Endodermal cell (in vitro differentiated cells): ENCODE measurements at regions not wholly inside any gene's neighbourhood (a gene's known extent, or its start where the extent isn't known, plus 50 kb on each side); places are given as distances from the start of the nearest gene placed in this dataset.

Experiments
- DNase-seq: peaks from one replicate; pipeline ENCODE4 v3.0.0-alpha.2; 2017
- H3K27ac ChIP-seq: 2 replicates; pipeline ENCODE4 v1.5.1; 2013; ENCODE audit warnings: mild to moderate bottlenecking, low read depth, low read length, moderate library complexity
- H3K27me3 ChIP-seq: 2 replicates; pipeline ENCODE4 v1.6.1; 2013; ENCODE audit warnings: mild to moderate bottlenecking, low read length, moderate library complexity; ENCODE audit not compliant: insufficient read depth, control insufficient read depth, poor library complexity, severe bottlenecking
- H3K36me3 ChIP-seq: 2 replicates; pipeline ENCODE4 v1.7.0; 2013; ENCODE audit warnings: mild to moderate bottlenecking, low read length, moderate library complexity; ENCODE audit not compliant: control insufficient read depth, insufficient read depth
- H3K4me1 ChIP-seq: one replicate; pipeline ENCODE4 v1.7.0; 2013; ENCODE audit warnings: low read length; ENCODE audit not compliant: control insufficient read depth, insufficient read depth
- H3K4me3 ChIP-seq: 2 replicates; pipeline ENCODE4 v1.5.1; 2013; ENCODE audit warnings: mild to moderate bottlenecking, low read length, moderate library complexity
- H3K9ac ChIP-seq: 2 replicates; pipeline ENCODE4 v1.6.1; 2013; ENCODE audit warnings: mild to moderate bottlenecking, low read length, moderate library complexity; ENCODE audit not compliant: poor library complexity, severe bottlenecking; ENCODE audit errors: extremely low read depth
- H3K9me3 ChIP-seq: 2 replicates; pipeline ENCODE4 v1.6.1; 2013; ENCODE audit warnings: mild to moderate bottlenecking, low read length, moderate library complexity; ENCODE audit not compliant: control insufficient read depth
- H3K27ac Mint-ChIP-seq: 2 replicates; pipeline ENCODE4 v1.8.0; 2020; ENCODE audit warnings: mixed read lengths
- H3K27me3 Mint-ChIP-seq: 2 replicates; pipeline ENCODE4 v1.8.0; 2021; ENCODE audit warnings: mild to moderate bottlenecking, mixed read lengths; ENCODE audit not compliant: insufficient read depth
- H3K36me3 Mint-ChIP-seq: 2 replicates; pipeline ENCODE4 v1.8.0; 2020; ENCODE audit warnings: low read depth, mixed read lengths
- H3K4me1 Mint-ChIP-seq: 2 replicates; pipeline ENCODE4 v1.8.0; 2020; ENCODE audit warnings: mixed read lengths
- H3K4me3 Mint-ChIP-seq: 2 replicates; pipeline ENCODE4 v1.8.0; 2020; ENCODE audit warnings: mild to moderate bottlenecking, moderate library complexity, mixed read lengths
- H3K9me3 Mint-ChIP-seq: 2 replicates; pipeline ENCODE4 v1.8.0; 2020; ENCODE audit warnings: mild to moderate bottlenecking, mixed read lengths
- CTCF ChIP-seq: fragments of 200-600 bp; sonication (generic); conservative IDR thresholded peaks from 2 replicates; pipeline ENCODE4 v1.5.0; 2021; ENCODE audit warnings: antibody characterized with exemption, mild to moderate bottlenecking
- WGBS, 2 experiments: methylation state at CpG; one replicate each; pipeline versions ENCODE4 v1.1.5 to v1.1.7; 2013; ENCODE audit warnings: missing lambda C conversion rate in 2 of 2, mixed read lengths in 1 of 2; ENCODE audit not compliant: insufficient coverage in 1 of 2, insufficient read length in 1 of 2; 5-methylcytosine and 5-hydroxymethylcytosine counted together

- H3K27me3 ChIP-seq, result no peaks in the 10 kb centered on the region
- H3K36me3 ChIP-seq, result no peaks in the 10 kb centered on the region
- Mint-ChIP-seq H3K9me3 (no peaks in the 10 kb centered on the region), H3K4me3 (no peak overlapping the region), H3K27me3 (no peaks in the 10 kb centered on the region), H3K36me3 (no peaks in the 10 kb centered on the region), H3K27ac (no peak overlapping the region), H3K4me1 (peaks cover 17% of the 10 kb centered on the region)
- no peaks in the 10 kb centered on the region for H3K9me3 ChIP-seq
- no peak for DNase-seq
- no peak overlapping the region for H3K27ac ChIP-seq
- no peak overlapping the region for H3K4me3 ChIP-seq
- whole genome bisulfite sequencing, 2 experiments, result 94 to 96% methylated on average over 16 of the region's 16 CpGs
- TF ChIP-seq CTCF, result no peak
- peaks cover 3% of the 10 kb centered on the region for H3K4me1 ChIP-seq
- H3K9ac ChIP-seq, result no peak overlapping the region
Measured at GRCh38 chr2:196291873-196292800, 120.8 kb upstream of the STK17B start.

DNA sequence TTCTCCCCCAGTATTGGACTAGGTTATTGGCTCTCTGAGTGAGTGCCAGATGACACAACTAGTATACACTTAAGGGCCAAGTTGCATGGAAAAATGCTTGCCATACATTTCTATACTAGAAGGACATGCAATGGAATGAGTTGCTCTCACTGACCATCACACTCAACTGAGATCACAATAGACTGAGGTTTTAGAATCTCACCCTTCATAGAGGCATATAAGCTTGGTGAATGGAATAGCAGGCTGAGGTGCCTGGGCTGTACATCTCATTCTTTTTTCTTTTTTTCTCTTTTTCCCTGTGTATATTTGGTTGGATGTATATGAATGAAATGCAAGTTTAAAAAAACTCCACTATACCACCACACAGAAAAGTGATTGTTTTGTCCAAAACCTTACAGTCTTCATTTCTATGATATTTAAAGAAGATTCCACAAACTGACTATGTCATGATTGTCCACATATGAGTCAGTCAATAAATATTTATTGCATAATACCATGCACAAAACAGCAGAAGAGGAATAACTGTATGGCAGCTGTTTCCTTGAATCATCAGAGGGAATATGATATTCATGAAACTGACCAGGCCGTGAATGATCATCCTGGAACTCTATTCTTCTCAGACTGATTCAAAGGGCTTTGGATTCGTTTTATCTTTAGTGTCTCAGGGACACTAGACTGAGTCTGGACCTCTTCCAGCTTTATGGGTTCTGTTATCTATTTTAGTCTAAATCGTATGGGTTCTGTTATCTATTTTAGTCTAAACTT lies 122.6 kb upstream of the STK17B start:
- Histone ChIP-seq H3K27me3 (no peaks in the 10 kb centered on the region), H3K36me3 (no peaks in the 10 kb centered on the region), H3K4me3 (no peak overlapping the region), H3K4me1 (peaks cover 3% of the 10 kb centered on the region), H3K9ac (no peak overlapping the region), H3K27ac (no peak overlapping the region), H3K9me3 (no peaks in the 10 kb centered on the region)
- H3K36me3 Mint-ChIP-seq, result no peaks in the 10 kb centered on the region
- DNase-seq, result no peak
- no peak overlapping the region for H3K27ac Mint-ChIP-seq
- no peaks in the 10 kb centered on the region for H3K27me3 Mint-ChIP-seq
- H3K4me3 Mint-ChIP-seq, result no peak overlapping the region
- H3K9me3 Mint-ChIP-seq, result no peaks in the 10 kb centered on the region
- no peak for TF ChIP-seq CTCF
- WGBS, 2 experiments, result 85 to 88% methylated on average over 2 to 3 of the region's 3 CpGs
- peaks cover 17% of the 10 kb centered on the region for H3K4me1 Mint-ChIP-seq

- Mint-ChIP-seq H3K4me1 (peaks cover 17% of the 10 kb centered on the region), H3K27ac (no peak overlapping the region), H3K27me3 (no peaks in the 10 kb centered on the region), H3K4me3 (no peak overlapping the region), H3K36me3 (no peaks in the 10 kb centered on the region), H3K9me3 (no peaks in the 10 kb centered on the region)
- H3K4me1 ChIP-seq, result peaks cover 3% of the 10 kb centered on the region
- no peaks in the 10 kb centered on the region for H3K9me3 ChIP-seq
- no peaks in the 10 kb centered on the region for H3K36me3 ChIP-seq
- 86 to 90% methylated on average over 1 of the region's 1 CpG for WGBS, 2 experiments
- H3K27ac ChIP-seq, result no peak overlapping the region
- no peak for TF ChIP-seq CTCF
- H3K27me3 ChIP-seq, result no peaks in the 10 kb centered on the region
- H3K4me3 ChIP-seq, result no peak overlapping the region
- no peak overlapping the region for H3K9ac ChIP-seq
- DNase-seq, result no peak
Measured at GRCh38 chr2:196294516-196294909, 123.1 kb upstream of the STK17B start.
